ENCODE measurements at regions not wholly inside any gene's neighbourhood (a gene's known extent, or its start where the extent isn't known, plus 50 kb on each side); places are given as distances from the start of the nearest gene placed in this dataset.

- TF ChIP-seq, protein P1, sequence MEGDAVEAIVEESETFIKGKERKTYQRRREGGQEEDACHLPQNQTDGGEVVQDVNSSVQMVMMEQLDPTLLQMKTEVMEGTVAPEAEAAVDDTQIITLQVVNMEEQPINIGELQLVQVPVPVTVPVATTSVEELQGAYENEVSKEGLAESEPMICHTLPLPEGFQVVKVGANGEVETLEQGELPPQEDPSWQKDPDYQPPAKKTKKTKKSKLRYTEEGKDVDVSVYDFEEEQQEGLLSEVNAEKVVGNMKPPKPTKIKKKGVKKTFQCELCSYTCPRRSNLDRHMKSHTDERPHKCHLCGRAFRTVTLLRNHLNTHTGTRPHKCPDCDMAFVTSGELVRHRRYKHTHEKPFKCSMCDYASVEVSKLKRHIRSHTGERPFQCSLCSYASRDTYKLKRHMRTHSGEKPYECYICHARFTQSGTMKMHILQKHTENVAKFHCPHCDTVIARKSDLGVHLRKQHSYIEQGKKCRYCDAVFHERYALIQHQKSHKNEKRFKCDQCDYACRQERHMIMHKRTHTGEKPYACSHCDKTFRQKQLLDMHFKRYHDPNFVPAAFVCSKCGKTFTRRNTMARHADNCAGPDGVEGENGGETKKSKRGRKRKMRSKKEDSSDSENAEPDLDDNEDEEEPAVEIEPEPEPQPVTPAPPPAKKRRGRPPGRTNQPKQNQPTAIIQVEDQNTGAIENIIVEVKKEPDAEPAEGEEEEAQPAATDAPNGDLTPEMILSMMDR (IDR thresholded peaks at IDR 0.05) = no peak
- TF ChIP-seq POLR2A (IDR thresholded peaks at IDR 0.05) = no peak
These were observed 622.6 kb upstream of the ATP2B1 start for GRCh38 chr12:90331262-90331661.

All from thyroid gland (tissue), 4 donors.